Upper lobe of left lung (tissue), 6 donors: ENCODE measurements at regions not wholly inside any gene's neighbourhood (a gene's known extent, or its start where the extent isn't known, plus 50 kb on each side); places are given as distances from the start of the nearest gene placed in this dataset.
"Not testable (repeated sequence)": the region's sequence is repeated elsewhere in the genome, so short reads cannot be mapped to it uniquely, and the experiment has no call there.

ENCODE experiments used
- ATAC-seq, 2 donors: fragments of 200-7000 bp; cut with Tn5 transposase; one replicate each; pipeline ENCODE4 v1.9.1; 2022; ENCODE audit warnings: mild to moderate bottlenecking in 2 of 2, moderate library complexity in 2 of 2; ENCODE audit not compliant: low FRiP score in 2 of 2
- DNase-seq, 2 donors: peaks; one replicate each; pipeline ENCODE4 v3.0.0-alpha.2; 2019 to 2020
- H3K27ac ChIP-seq, 4 donors: fragments of 200-600 bp; sonication (generic); one replicate each; pipeline ENCODE4 v1.5.1; 2016 to 2019
- H3K27me3 ChIP-seq, 4 donors: fragments of 200-600 bp; sonication (generic); one replicate each; pipeline ENCODE4 v1.5.1; 2017 to 2019
- H3K36me3 ChIP-seq, 4 donors: fragments of 200-600 bp; sonication (generic); one replicate each; pipeline ENCODE4 v1.5.1; 2016 to 2019
- H3K4me1 ChIP-seq, 4 donors: fragments of 200-600 bp; sonication (generic); one replicate each; pipeline ENCODE4 v1.5.1; 2018 to 2019
- H3K4me3 ChIP-seq, 4 donors: fragments of 200-600 bp; sonication (generic); one replicate each; pipeline ENCODE4 v1.5.1; 2017 to 2019; ENCODE audit warnings: mild to moderate bottlenecking in 2 of 4, moderate library complexity in 1 of 4
- H3K9me3 ChIP-seq, 4 donors: fragments of 200-600 bp; sonication (generic); one replicate each; pipeline ENCODE4 v1.5.1; 2018 to 2019
- CTCF ChIP-seq, 6 experiments: fragments of 450-650 bp in 4 of 6; fragments of 200-600 bp in 2 of 6; sonication (generic) in 2 of 6; IDR thresholded peaks; one replicate each; pipeline ENCODE4 v1.5.1; 2016 to 2019; ENCODE audit warnings: antibody characterized with exemption in 6 of 6
- EP300 ChIP-seq, 4 donors: sonication (generic); formaldehyde crosslinking; IDR thresholded peaks; one replicate each; pipeline ENCODE4 v1.5.1; 2017; ENCODE audit warnings: antibody characterized with exemption in 4 of 4, control low read depth in 2 of 4
- POLR2A ChIP-seq, 4 donors: fragments of 450-650 bp; IDR thresholded peaks; one replicate each; pipeline ENCODE4 v1.5.1; 2016 to 2017; ENCODE audit warnings: antibody characterized with exemption in 4 of 4, mild to moderate bottlenecking in 2 of 4
- POLR2AphosphoS5 ChIP-seq, 2 donors: sonication (generic); formaldehyde crosslinking; IDR thresholded peaks; one replicate each; pipeline ENCODE4 v1.5.1; 2017; ENCODE audit warnings: antibody characterized with exemption in 2 of 2
- WGBS, 2 donors: methylation state at CpG; one replicate each; pipeline ENCODE4 v1.1.5; 2017 to 2018; 5-methylcytosine and 5-hydroxymethylcytosine counted together
- donor health status: DM: no; HTN: no; CAD: no; lungs with moderate emphysema.
- donor health status: DM: no; HTN: yes; CAD: no; lungs with severe emphysema.

DNA sequence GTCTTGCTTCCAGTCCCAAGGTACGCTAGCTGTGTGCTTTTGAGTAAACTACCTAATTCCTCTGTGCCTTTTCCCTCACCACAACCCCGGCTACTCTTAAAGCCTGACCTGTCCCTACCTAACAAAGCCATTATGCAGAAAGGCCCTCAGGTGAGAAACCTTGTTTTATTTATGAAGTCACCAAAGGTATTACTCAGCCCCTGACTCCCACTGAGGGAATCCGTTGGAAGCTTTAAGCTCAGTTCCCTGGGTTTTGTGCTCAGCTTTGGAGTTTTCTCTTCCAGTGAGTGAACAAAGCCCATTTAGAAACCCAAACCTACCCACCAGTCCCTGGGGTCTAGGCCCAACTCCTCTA is 90.9 kb downstream of the APIP start:
- peaks cover 0 to 22% (median 1%) of the 10 kb centered on the region in 4 donors for H3K4me1 ChIP-seq
- no peak for DNase-seq

GRCh38 chr11:34824425-34824824 is 91.8 kb downstream of the APIP start:
- DNase-seq (peak in 1 of 2 donors; percentile 51), ATAC-seq (no peak)
- no peaks in the 10 kb centered on the region for H3K27me3 ChIP-seq
- peak overlapping the region in 1 of 4 donors; percentile 64 for H3K27ac ChIP-seq
- TF ChIP-seq EP300 (IDR thresholded peaks at IDR 0.05) (no peak), POLR2A (IDR thresholded peaks at IDR 0.05) (no peak), POLR2AphosphoS5 (IDR thresholded peaks at IDR 0.05) (no peak), CTCF (IDR thresholded peaks at IDR 0.05) (no peak)
- H3K4me1 ChIP-seq, result peaks cover 0 to 22% (median 1%) of the 10 kb centered on the region in 4 donors
- no peaks in the 10 kb centered on the region for H3K9me3 ChIP-seq
- H3K4me3 ChIP-seq, result no peak overlapping the region
- H3K36me3 ChIP-seq, result no peaks in the 10 kb centered on the region

More for the DNA sequence above, 90.9 kb downstream of the APIP start:
- no peaks in the 10 kb centered on the region for H3K36me3 ChIP-seq
- H3K4me3 ChIP-seq, result no peak overlapping the region
- no peaks in the 10 kb centered on the region for H3K27me3 ChIP-seq
- peak overlapping the region in 2 of 4 donors; percentile 64 to 75 for H3K27ac ChIP-seq
- WGBS, 2 donors, result 60 to 64% methylated on average over 3 of the region's 3 CpGs
- ATAC-seq, result no peak
- no peaks in the 10 kb centered on the region for H3K9me3 ChIP-seq
- TF ChIP-seq EP300 (IDR thresholded peaks at IDR 0.05) (no peak), POLR2AphosphoS5 (IDR thresholded peaks at IDR 0.05) (no peak), CTCF (IDR thresholded peaks at IDR 0.05) (no peak), POLR2A (IDR thresholded peaks at IDR 0.05) (no peak)

- TF ChIP-seq CTCF (IDR thresholded peaks at IDR 0.05) (no peak), POLR2A (IDR thresholded peaks at IDR 0.05) (no peak), EP300 (IDR thresholded peaks at IDR 0.05) (no peak), POLR2AphosphoS5 (IDR thresholded peaks at IDR 0.05) (no peak)
- 69 to 85% methylated on average over 2 of the region's 2 CpGs for WGBS, 2 donors
Observed at GRCh38 chr11:34823639-34824038, 92.5 kb downstream of the APIP start.

GRCh38 chr11:34823197-34823596 is 93.0 kb downstream of the APIP start:
- no peak for DNase-seq
- Histone ChIP-seq H3K4me1 (peaks cover 0 to 22% (median 1%) of the 10 kb centered on the region in 4 donors), H3K27me3 (no peaks in the 10 kb centered on the region), H3K4me3 (no peak overlapping the region), H3K27ac (no peak overlapping the region), H3K36me3 (no peaks in the 10 kb centered on the region), H3K9me3 (no peaks in the 10 kb centered on the region)
- WGBS, 2 donors, result 53 to 83% methylated on average over 2 to 3 of the region's 3 CpGs
- ATAC-seq, result no peak
- no peak for TF ChIP-seq POLR2AphosphoS5 (IDR thresholded peaks at IDR 0.05)
- no peak for TF ChIP-seq EP300 (IDR thresholded peaks at IDR 0.05)
- TF ChIP-seq POLR2A (IDR thresholded peaks at IDR 0.05), result no peak
- TF ChIP-seq CTCF (IDR thresholded peaks at IDR 0.05), result no peak

More at GRCh38 chr11:34823639-34824038, 92.5 kb downstream of the APIP start:
- no peaks in the 10 kb centered on the region for H3K36me3 ChIP-seq
- H3K9me3 ChIP-seq, result no peaks in the 10 kb centered on the region
- H3K4me3 ChIP-seq, result no peak overlapping the region
- DNase-seq (no peak), ATAC-seq (no peak)
- H3K27ac ChIP-seq, result no peak overlapping the region
- no peaks in the 10 kb centered on the region for H3K27me3 ChIP-seq
- H3K4me1 ChIP-seq, result peaks cover 0 to 22% (median 1%) of the 10 kb centered on the region in 4 donors

- no peaks in the 10 kb centered on the region for H3K36me3 ChIP-seq
- no peak overlapping the region for H3K27ac ChIP-seq
- DNase-seq (no peak), ATAC-seq (no peak)
- H3K9me3 ChIP-seq, result no peaks in the 10 kb centered on the region
- H3K4me1 ChIP-seq, result peaks cover 0 to 2% (median 0%) of the 10 kb centered on the region in 4 donors
- TF ChIP-seq POLR2AphosphoS5 (IDR thresholded peaks at IDR 0.05), result no peak
- no peak for TF ChIP-seq CTCF (IDR thresholded peaks at IDR 0.05)
- TF ChIP-seq EP300 (IDR thresholded peaks at IDR 0.05), result no peak
- TF ChIP-seq POLR2A (IDR thresholded peaks at IDR 0.05), result no peak
- 68 to 81% methylated on average over 6 of the region's 6 CpGs for WGBS, 2 donors
- H3K4me3 ChIP-seq, result no peak overlapping the region
- H3K27me3 ChIP-seq, result no peaks in the 10 kb centered on the region
Observed at GRCh38 chr11:34819740-34820482, 96.3 kb downstream of the APIP start.

DNA sequence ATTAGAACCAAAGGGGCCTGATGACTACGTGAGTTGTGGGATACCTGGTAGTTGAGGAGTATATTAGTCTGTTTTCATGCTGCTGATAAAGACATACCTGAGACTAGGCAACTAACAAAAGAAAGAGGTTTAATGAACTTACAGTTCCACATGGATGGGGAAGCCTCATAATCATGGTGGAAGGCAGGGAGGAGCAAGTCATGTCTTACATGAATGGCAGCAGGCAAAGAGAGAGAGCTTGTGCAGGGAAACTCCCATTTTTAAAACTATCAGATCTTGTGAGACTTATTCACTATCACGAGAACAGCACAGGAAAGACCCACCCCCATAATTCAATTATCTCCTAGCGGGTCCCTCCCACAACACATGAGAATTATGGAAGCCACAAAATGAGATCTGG is 98.4 kb downstream of the APIP start:
- H3K36me3 ChIP-seq, H3K9me3 ChIP-seq, H3K27ac ChIP-seq, H3K4me1 ChIP-seq, H3K4me3 ChIP-seq, DNase-seq, ATAC-seq, H3K27me3 ChIP-seq: not testable (repeated sequence)
- 80 to 83% methylated on average over 3 of the region's 3 CpGs for WGBS, 2 donors
